K562 (cell line): ENCODE measurements at regions not wholly inside any gene's neighbourhood (a gene's known extent, or its start where the extent isn't known, plus 50 kb on each side); places are given as distances from the start of the nearest gene placed in this dataset.

Source experiments
- ATAC-seq: fragments of 200-7000 bp; cut with Tn5 transposase; 3 replicates; pipeline ENCODE4 v1.9.1; 2020; ENCODE audit warnings: moderate library complexity
- BruUV-seq: library from RNA; stranded (reverse); fragments of 400-500 nt; replicated peaks from 2 replicates; lab custom pipeline; 2021; lab: Mats Ljungman, UMichigan
- CTCF ChIA-PET: fragments of 300-600 bp; formaldehyde crosslinking; extraction: SDS; loops from one replicate; lab custom pipeline; 2021; ENCODE audit warnings: low intra/inter-chr PET ratio; lab: Yijun Ruan, JAX
- POLR2A ChIA-PET: fragments of 300-600, 350-650 bp; sonication (Branson Sonifier 250); formaldehyde crosslinking; extraction: SDS; loops from one replicate; lab custom pipeline; 2021; ENCODE audit warnings: antibody characterized with exemption, inconsistent platforms; lab: Yijun Ruan, JAX
- DNase-seq, 4 experiments: peaks; one replicate each; pipeline versions ENCODE4 v3.0.0 to v3.0.0-alpha.2; 2011 to 2018; ENCODE audit warnings: low spot score in 3 of 4, mixed read lengths in 3 of 4; ENCODE audit errors: extremely low read depth in 1 of 4
- FAIRE-seq: peaks from 2 replicates; lab custom pipeline; 2011; peaks lifted over from hg19 to GRCh38; lab: Jason Lieb, UNC
- H2AFZ ChIP-seq: 2 replicates; pipeline ENCODE4 v1.6.0; 2011; ENCODE audit warnings: low read depth, low read length, control low read depth, inconsistent platforms
- H3K27ac ChIP-seq: fragments of 200-600 bp; 3 replicates; pipeline ENCODE4 v1.8.0; 2011; ENCODE audit warnings: low read depth, mild to moderate bottlenecking, control low read depth, inconsistent platforms, low read length, moderate library complexity, mixed read lengths; ENCODE audit errors: extremely low read depth
- H3K27me3 ChIP-seq, 2 experiments: fragments of 300-600 bp in 1 of 2; 2 replicates in 1 of 2; 3 replicates in 1 of 2; pipeline versions ENCODE4 v1.6.0 to v1.8.0; 2011; ENCODE audit warnings: inconsistent platforms in 2 of 2, low read length in 2 of 2, mild to moderate bottlenecking in 1 of 2, mixed read lengths in 1 of 2, moderate library complexity in 1 of 2; ENCODE audit not compliant: control insufficient read depth in 2 of 2, insufficient read depth in 2 of 2
- H3K36me3 ChIP-seq: fragments of 300-600 bp; 3 replicates; pipeline ENCODE4 v1.8.0; 2011; ENCODE audit warnings: mild to moderate bottlenecking, low read length, inconsistent platforms; ENCODE audit not compliant: control insufficient read depth, insufficient read depth
- H3K4me1 ChIP-seq, 2 experiments: fragments of 200-600 bp in 1 of 2; replicated peaks in 1 of 2; 2 replicates in 1 of 2; 3 replicates in 1 of 2; pipeline versions ENCODE4 v1.5.1 to v1.8.0; 2011; ENCODE audit warnings: inconsistent platforms in 2 of 2, low read length in 2 of 2, mild to moderate bottlenecking in 1 of 2, mixed read lengths in 1 of 2, moderate library complexity in 1 of 2; ENCODE audit not compliant: control insufficient read depth in 2 of 2, insufficient read depth in 2 of 2
- H3K4me2 ChIP-seq: 2 replicates; pipeline ENCODE4 v1.6.1; 2011; ENCODE audit warnings: low read length, control low read depth, inconsistent platforms, mixed read lengths; ENCODE audit not compliant: insufficient read depth
- H3K4me3 ChIP-seq: fragments of 200-600 bp; sonication (generic), shearing (Covaris generic); 2 replicates; pipeline ENCODE4 v1.5.1; 2016; ENCODE audit warnings: control low read depth, inconsistent platforms
- H3K79me2 ChIP-seq: fragments of 200-600 bp; 3 replicates; pipeline ENCODE4 v1.8.0; 2011; ENCODE audit warnings: low read length, inconsistent platforms; ENCODE audit not compliant: control insufficient read depth, insufficient read depth
- H3K9ac ChIP-seq, 2 experiments: 2 replicates each; pipeline versions ENCODE4 v1.6.0 to v1.6.1; 2011; ENCODE audit warnings: low read depth in 2 of 2, low read length in 2 of 2, control low read depth in 1 of 2, inconsistent platforms in 1 of 2, mild to moderate bottlenecking in 1 of 2, mixed read lengths in 1 of 2; ENCODE audit not compliant: insufficient read depth in 1 of 2
- H3K9me1 ChIP-seq: one replicate; pipeline ENCODE4 v1.6.0; 2011; ENCODE audit warnings: inconsistent platforms, mild to moderate bottlenecking, low read length, moderate library complexity; ENCODE audit not compliant: control insufficient read depth, insufficient read depth
- H3K9me3 ChIP-seq: replicated peaks from 2 replicates; pipeline ENCODE4 v1.5.1; 2011; ENCODE audit warnings: low read depth, low read length, inconsistent platforms; ENCODE audit not compliant: control insufficient read depth, insufficient read depth
- H4K20me1 ChIP-seq: replicated peaks from 2 replicates; pipeline ENCODE4 v1.6.1; 2011; ENCODE audit warnings: low read length, inconsistent platforms, mixed read lengths; ENCODE audit not compliant: control insufficient read depth, insufficient read depth
- MTA2 ChIP-seq: fragments of 450-650 bp; IDR thresholded peaks from 2 replicates; pipeline ENCODE4 v1.6.1; 2016; ENCODE audit warnings: low read depth
- RBM39 ChIP-seq: fragments of 200-400 bp; formaldehyde crosslinking; optimal IDR thresholded peaks from 2 replicates; pipeline ENCODE3; 2018; ENCODE audit warnings: low read depth, low read length
- SMARCA4 ChIP-seq: fragments of 450-650 bp; IDR thresholded peaks from 2 replicates; pipeline ENCODE4 v1.6.1; 2016
- ZBTB1 ChIP-seq: sonication (generic); formaldehyde crosslinking; IDR thresholded peaks from 2 replicates; pipeline ENCODE4 v1.8.1; 2023; ENCODE audit warnings: missing genetic modification reagents, low read depth, mild to moderate bottlenecking, borderline replicate concordance
- ZBTB7A ChIP-seq: IDR thresholded peaks from 2 replicates; pipeline ENCODE4 v1.6.1; 2011; ENCODE audit warnings: low read depth, mild to moderate bottlenecking, low read length, moderate library complexity, borderline replicate concordance; ENCODE audit not compliant: control insufficient read depth
- ZNF146 ChIP-seq: IDR thresholded peaks from one replicate; pipeline ENCODE4 v1.6.1; 2018; ENCODE audit warnings: missing compliant biosample characterization; ENCODE audit not compliant: unreplicated experiment
- ZNF384 ChIP-seq: IDR thresholded peaks from 2 replicates; pipeline ENCODE4 v1.6.1; 2012; ENCODE audit warnings: low read depth, low read length, improper control_type of control experiment
- WGBS: fragments of 100-300 bp; shearing (Covaris generic); methylation state at CpG from one replicate; pipeline ENCODE4 v1.1.6; 2016; ENCODE audit warnings: low coverage, mixed read lengths; ENCODE audit not compliant: insufficient coverage; ENCODE audit errors: missing lambda C conversion rate; 5-methylcytosine and 5-hydroxymethylcytosine counted together
- in situ Hi-C: fragments of 300-500 bp; cut with MboI; formaldehyde crosslinking; loops from 4 replicates; pipeline ENCODE4 v1.15.0; 2018; ENCODE audit warnings: inconsistent platforms, mixed read lengths
- intact Hi-C: fragments of 100-400 bp; cut with micrococcal nuclease; formaldehyde crosslinking; loops from 2 replicates; pipeline ENCODE4 v1.14.2; 2022
- TF ChIP-seq, protein P1 (sequence below), 2 experiments: fragments of 450-650 bp in 1 of 2; sonication (generic) in 1 of 2; formaldehyde crosslinking in 1 of 2; IDR thresholded peaks in 1 of 2; conservative IDR thresholded peaks in 1 of 2; 2 replicates each; pipeline versions ENCODE4 v1.6.1 to v1.8.1; 2016 to 2023; ENCODE audit warnings: mild to moderate bottlenecking in 2 of 2, moderate library complexity in 2 of 2, inconsistent platforms in 1 of 2, missing genetic modification reagents in 1 of 2
- TF ChIP-seq, protein P2 (sequence below): sonication (generic); formaldehyde crosslinking; IDR thresholded peaks from 2 replicates; pipeline ENCODE4 v1.8.0; 2022; ENCODE audit warnings: mild to moderate bottlenecking, missing genetic modification reagents

DNA sequence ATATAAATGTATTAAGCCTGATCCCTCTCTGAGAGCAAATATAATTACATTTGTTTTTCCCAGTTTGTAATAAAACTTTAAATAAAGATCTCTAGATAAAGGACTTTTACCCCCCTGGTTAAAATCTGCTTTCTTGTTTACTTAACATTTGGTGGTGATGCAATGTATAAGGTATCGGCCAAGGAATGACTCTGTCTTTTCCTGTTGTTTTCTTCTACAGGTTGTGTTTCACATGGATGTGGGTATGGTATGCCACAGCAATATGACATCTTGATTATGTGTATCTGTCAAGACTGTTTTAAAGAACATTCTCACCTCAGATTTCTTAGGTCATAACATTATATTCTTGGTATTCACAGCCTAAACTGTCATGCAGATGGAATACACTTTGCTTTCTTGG is 210.6 kb upstream of the NOVA1 start:
- Histone ChIP-seq H3K27ac (no peak overlapping the region), H2AFZ (no peak overlapping the region), H3K79me2 (no peaks in the 10 kb centered on the region), H3K9me1 (no peaks in the 10 kb centered on the region), H3K36me3 (no peaks in the 10 kb centered on the region), H3K27me3 (no peaks in the 10 kb centered on the region), H3K9ac (no peak overlapping the region), H3K4me3 (no peak overlapping the region), H3K4me1 (no peaks in the 10 kb centered on the region), H3K4me2 (no peak overlapping the region), H4K20me1 (no peaks in the 10 kb centered on the region), H3K9me3 (no peaks in the 10 kb centered on the region)
- intact Hi-C loops (no loop called here), in situ Hi-C loops (no loop called here)
- ATAC-seq (no peak), DNase-seq (no peak), FAIRE-seq (no peak)
- POLR2A ChIA-PET: no interaction called here
- no TSS peak for BruUV-seq
- CTCF ChIA-PET: no interaction called here
- WGBS: 0% methylated on average over 1 of the region's 1 CpG
- TF ChIP-seq ZNF384 (no peak), MTA2 (no peak)
- TF ChIP-seq, protein P1, sequence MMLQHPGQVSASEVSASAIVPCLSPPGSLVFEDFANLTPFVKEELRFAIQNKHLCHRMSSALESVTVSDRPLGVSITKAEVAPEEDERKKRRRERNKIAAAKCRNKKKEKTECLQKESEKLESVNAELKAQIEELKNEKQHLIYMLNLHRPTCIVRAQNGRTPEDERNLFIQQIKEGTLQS (IDR thresholded peaks at IDR 0.05): peak; percentile 24; the same call in 1 of the 2 replicates
- TF ChIP-seq, protein P1 (CRISPR knock-in tag; conservative IDR thresholded peaks at IDR 0.05): no peak
- TF ChIP-seq, protein P2, sequence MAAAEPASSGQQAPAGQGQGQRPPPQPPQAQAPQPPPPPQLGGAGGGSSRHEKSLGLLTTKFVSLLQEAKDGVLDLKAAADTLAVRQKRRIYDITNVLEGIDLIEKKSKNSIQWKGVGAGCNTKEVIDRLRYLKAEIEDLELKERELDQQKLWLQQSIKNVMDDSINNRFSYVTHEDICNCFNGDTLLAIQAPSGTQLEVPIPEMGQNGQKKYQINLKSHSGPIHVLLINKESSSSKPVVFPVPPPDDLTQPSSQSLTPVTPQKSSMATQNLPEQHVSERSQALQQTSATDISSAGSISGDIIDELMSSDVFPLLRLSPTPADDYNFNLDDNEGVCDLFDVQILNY (CRISPR knock-in tag): no peak

DNA sequence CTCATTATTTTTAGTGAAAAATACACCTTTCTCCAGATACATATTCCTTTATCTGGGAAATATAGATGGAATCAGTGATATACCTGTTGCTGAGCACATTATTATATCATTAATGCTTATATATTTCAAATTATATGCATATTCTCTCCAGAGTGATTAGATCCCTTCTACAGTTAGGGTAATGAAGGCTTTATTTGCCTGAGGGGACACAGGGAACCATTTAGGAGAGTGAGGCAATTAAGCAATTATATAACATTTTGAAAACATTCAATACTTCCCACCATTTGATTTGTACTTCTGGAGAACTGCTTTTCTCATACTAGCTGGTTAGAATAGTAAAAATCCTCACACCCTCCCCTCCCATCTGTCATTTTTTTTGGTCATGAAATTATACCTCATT is 212.8 kb upstream of the NOVA1 start:
- Histone ChIP-seq H3K27me3 (no peaks in the 10 kb centered on the region), H3K79me2 (no peaks in the 10 kb centered on the region), H3K4me1 (no peaks in the 10 kb centered on the region), H4K20me1 (no peaks in the 10 kb centered on the region), H3K4me3 (no peak overlapping the region), H3K9ac (no peak overlapping the region), H3K9me3 (no peaks in the 10 kb centered on the region), H2AFZ (no peak overlapping the region), H3K27ac (no peak overlapping the region), H3K4me2 (no peak overlapping the region), H3K9me1 (no peaks in the 10 kb centered on the region), H3K36me3 (no peaks in the 10 kb centered on the region)
- in situ Hi-C loops (no loop called here), intact Hi-C loops (no loop called here)
- FAIRE-seq: no peak
- ATAC-seq: no peak
- BruUV-seq: no TSS peak
- POLR2A ChIA-PET: no interaction called here
- CTCF ChIA-PET: no interaction called here
- no peak for DNase-seq
- TF ChIP-seq ZBTB1 (CRISPR knock-in tag): no peak
- no peak for TF ChIP-seq ZBTB7A
- TF ChIP-seq ZNF146: no peak
- no peak for TF ChIP-seq RBM39
- TF ChIP-seq SMARCA4: no peak
